GM23338 (cell line): ENCODE measurements at regions not wholly inside any gene's neighbourhood (a gene's known extent, or its start where the extent isn't known, plus 50 kb on each side); places are given as distances from the start of the nearest gene placed in this dataset.
A peak's percentile ranks its signal among the peaks of the same experiment; 100 is the strongest.

Experiments
- ATAC-seq: fragments of 200-7000 bp; cut with Tn5 transposase; 3 replicates; pipeline ENCODE4 v1.9.1; 2020
- DNase-seq: peaks from one replicate; pipeline ENCODE4 v3.0.0-alpha.2; 2015; ENCODE audit warnings: low spot score
- H2AFZ ChIP-seq: fragments of 200-600 bp; sonication (generic); 2 replicates; pipeline ENCODE4 v1.8.0; 2016; ENCODE audit warnings: antibody characterized with exemption, mild to moderate bottlenecking, moderate library complexity
- H3F3A ChIP-seq: fragments of 200-600 bp; sonication (generic); replicated peaks from 2 replicates; pipeline ENCODE4 v1.8.0; 2017; ENCODE audit warnings: antibody characterized with exemption, mixed run types, low read depth
- H3K27ac ChIP-seq: fragments of 200-600 bp; sonication (generic); 2 replicates; pipeline ENCODE4 v1.6.1; 2016; ENCODE audit warnings: low read depth
- H3K27me3 ChIP-seq: fragments of 200-600 bp; sonication (generic); 2 replicates; pipeline ENCODE4 v1.8.0; 2016; ENCODE audit warnings: mild to moderate bottlenecking, mixed run types, moderate library complexity; ENCODE audit not compliant: insufficient read depth
- H3K36me3 ChIP-seq: fragments of 200-600 bp; sonication (generic); 2 replicates; pipeline ENCODE4 v1.8.0; 2016; ENCODE audit warnings: mild to moderate bottlenecking; ENCODE audit not compliant: insufficient read depth
- H3K4me1 ChIP-seq: fragments of 200-600 bp; sonication (generic); 2 replicates; pipeline ENCODE4 v1.8.0; 2016; ENCODE audit warnings: mild to moderate bottlenecking, moderate library complexity; ENCODE audit not compliant: insufficient read depth
- H3K4me2 ChIP-seq: fragments of 200-600 bp; sonication (generic); 2 replicates; pipeline ENCODE4 v1.7.1; 2017; ENCODE audit warnings: mixed run types
- H3K4me3 ChIP-seq: fragments of 200-600 bp; sonication (generic); 2 replicates; pipeline ENCODE4 v1.6.1; 2016; ENCODE audit warnings: mixed run types
- H3K79me2 ChIP-seq: fragments of 200-600 bp; sonication (generic); replicated peaks from 2 replicates; pipeline ENCODE4 v1.8.0; 2017; ENCODE audit warnings: mild to moderate bottlenecking; ENCODE audit not compliant: insufficient read depth
- H3K9me2 ChIP-seq: fragments of 200-600 bp; sonication (generic); 2 replicates; pipeline ENCODE4 v1.8.0; 2017; ENCODE audit not compliant: insufficient read depth
- H4K20me1 ChIP-seq: fragments of 200-600 bp; sonication (generic); replicated peaks from 2 replicates; pipeline ENCODE4 v1.8.0; 2017; ENCODE audit warnings: mild to moderate bottlenecking; ENCODE audit not compliant: insufficient read depth
- H3K27ac Mint-ChIP-seq: 2 replicates; pipeline ENCODE4 v1.8.0; 2020; ENCODE audit warnings: inconsistent platforms, mild to moderate bottlenecking, moderate library complexity, mixed read lengths
- H3K27me3 Mint-ChIP-seq: 3 replicates; pipeline ENCODE4 v1.8.0; 2022; ENCODE audit warnings: low read depth, mild to moderate bottlenecking, moderate library complexity, mixed read lengths, inconsistent platforms; ENCODE audit not compliant: insufficient read depth, poor library complexity
- H3K36me3 Mint-ChIP-seq: 3 replicates; pipeline ENCODE4 v1.8.0; 2021; ENCODE audit warnings: low read depth, mild to moderate bottlenecking, inconsistent platforms, moderate library complexity, mixed read lengths
- H3K4me1 Mint-ChIP-seq: 3 replicates; pipeline ENCODE4 v1.8.0; 2020; ENCODE audit warnings: mild to moderate bottlenecking, inconsistent platforms, mixed read lengths
- H3K4me3 Mint-ChIP-seq: 3 replicates; pipeline ENCODE4 v1.8.0; 2021; ENCODE audit warnings: moderate library complexity, mild to moderate bottlenecking, inconsistent platforms, mixed read lengths
- H3K9me3 Mint-ChIP-seq: 3 replicates; pipeline ENCODE4 v1.8.0; 2020; ENCODE audit warnings: moderate library complexity, mild to moderate bottlenecking, inconsistent platforms, mixed read lengths
- NANOG ChIP-seq: IDR thresholded peaks from 2 replicates; pipeline ENCODE4 v1.6.1; 2016; ENCODE audit warnings: antibody characterized with exemption, borderline replicate concordance
- STAT1 ChIP-seq: IDR thresholded peaks from one replicate; pipeline ENCODE4 v1.6.1; 2016; ENCODE audit warnings: antibody characterized with exemption; ENCODE audit not compliant: unreplicated experiment
- ZNF331 ChIP-seq: fragments of 250-450 bp; sonication (Bioruptor Pico); IDR thresholded peaks from 2 replicates; pipeline ENCODE4 v1.5.0; 2020; ENCODE audit warnings: low read depth, mild to moderate bottlenecking, moderate library complexity
- TF ChIP-seq, protein P1 (sequence below): fragments of 250-450 bp; sonication (Bioruptor Pico); IDR thresholded peaks from 2 replicates; pipeline ENCODE4 v1.5.0; 2020; ENCODE audit warnings: mild to moderate bottlenecking, moderate library complexity

DNA sequence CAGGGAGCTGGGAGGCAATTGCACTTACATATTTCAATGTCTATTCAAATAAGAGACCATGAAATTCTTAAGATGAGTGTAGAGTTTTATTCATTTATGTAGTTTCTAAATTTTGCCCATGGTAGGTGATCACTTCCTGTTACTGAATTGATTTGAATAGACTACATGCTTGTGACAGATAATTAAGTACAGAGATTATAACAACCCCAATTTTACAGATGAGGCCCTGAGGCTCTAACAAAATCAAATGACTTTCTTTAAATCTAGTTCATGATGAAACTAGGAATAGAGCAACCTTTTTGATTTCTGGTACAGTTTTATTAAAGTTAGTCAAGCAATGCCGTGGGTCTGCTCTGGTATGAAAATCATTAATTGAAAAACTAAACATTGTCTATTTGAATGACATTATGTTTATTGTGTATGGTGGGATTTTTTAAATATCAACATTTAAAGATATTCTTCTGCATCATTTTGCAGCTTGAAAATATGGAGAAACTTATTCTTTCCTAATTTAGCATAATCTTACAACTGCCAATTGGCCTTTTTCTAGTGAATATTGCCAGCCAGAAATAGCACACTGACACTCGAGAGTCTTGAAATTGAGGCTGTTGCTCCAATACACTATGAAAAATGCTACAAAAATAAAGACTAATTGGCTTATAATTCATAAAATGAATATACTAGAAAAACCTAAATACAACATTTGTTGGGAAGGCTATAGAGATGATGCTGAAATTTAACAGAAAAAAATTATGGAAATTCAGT is 308.9 kb downstream of the SLC6A15 start (continued):
- TF ChIP-seq, protein P1, sequence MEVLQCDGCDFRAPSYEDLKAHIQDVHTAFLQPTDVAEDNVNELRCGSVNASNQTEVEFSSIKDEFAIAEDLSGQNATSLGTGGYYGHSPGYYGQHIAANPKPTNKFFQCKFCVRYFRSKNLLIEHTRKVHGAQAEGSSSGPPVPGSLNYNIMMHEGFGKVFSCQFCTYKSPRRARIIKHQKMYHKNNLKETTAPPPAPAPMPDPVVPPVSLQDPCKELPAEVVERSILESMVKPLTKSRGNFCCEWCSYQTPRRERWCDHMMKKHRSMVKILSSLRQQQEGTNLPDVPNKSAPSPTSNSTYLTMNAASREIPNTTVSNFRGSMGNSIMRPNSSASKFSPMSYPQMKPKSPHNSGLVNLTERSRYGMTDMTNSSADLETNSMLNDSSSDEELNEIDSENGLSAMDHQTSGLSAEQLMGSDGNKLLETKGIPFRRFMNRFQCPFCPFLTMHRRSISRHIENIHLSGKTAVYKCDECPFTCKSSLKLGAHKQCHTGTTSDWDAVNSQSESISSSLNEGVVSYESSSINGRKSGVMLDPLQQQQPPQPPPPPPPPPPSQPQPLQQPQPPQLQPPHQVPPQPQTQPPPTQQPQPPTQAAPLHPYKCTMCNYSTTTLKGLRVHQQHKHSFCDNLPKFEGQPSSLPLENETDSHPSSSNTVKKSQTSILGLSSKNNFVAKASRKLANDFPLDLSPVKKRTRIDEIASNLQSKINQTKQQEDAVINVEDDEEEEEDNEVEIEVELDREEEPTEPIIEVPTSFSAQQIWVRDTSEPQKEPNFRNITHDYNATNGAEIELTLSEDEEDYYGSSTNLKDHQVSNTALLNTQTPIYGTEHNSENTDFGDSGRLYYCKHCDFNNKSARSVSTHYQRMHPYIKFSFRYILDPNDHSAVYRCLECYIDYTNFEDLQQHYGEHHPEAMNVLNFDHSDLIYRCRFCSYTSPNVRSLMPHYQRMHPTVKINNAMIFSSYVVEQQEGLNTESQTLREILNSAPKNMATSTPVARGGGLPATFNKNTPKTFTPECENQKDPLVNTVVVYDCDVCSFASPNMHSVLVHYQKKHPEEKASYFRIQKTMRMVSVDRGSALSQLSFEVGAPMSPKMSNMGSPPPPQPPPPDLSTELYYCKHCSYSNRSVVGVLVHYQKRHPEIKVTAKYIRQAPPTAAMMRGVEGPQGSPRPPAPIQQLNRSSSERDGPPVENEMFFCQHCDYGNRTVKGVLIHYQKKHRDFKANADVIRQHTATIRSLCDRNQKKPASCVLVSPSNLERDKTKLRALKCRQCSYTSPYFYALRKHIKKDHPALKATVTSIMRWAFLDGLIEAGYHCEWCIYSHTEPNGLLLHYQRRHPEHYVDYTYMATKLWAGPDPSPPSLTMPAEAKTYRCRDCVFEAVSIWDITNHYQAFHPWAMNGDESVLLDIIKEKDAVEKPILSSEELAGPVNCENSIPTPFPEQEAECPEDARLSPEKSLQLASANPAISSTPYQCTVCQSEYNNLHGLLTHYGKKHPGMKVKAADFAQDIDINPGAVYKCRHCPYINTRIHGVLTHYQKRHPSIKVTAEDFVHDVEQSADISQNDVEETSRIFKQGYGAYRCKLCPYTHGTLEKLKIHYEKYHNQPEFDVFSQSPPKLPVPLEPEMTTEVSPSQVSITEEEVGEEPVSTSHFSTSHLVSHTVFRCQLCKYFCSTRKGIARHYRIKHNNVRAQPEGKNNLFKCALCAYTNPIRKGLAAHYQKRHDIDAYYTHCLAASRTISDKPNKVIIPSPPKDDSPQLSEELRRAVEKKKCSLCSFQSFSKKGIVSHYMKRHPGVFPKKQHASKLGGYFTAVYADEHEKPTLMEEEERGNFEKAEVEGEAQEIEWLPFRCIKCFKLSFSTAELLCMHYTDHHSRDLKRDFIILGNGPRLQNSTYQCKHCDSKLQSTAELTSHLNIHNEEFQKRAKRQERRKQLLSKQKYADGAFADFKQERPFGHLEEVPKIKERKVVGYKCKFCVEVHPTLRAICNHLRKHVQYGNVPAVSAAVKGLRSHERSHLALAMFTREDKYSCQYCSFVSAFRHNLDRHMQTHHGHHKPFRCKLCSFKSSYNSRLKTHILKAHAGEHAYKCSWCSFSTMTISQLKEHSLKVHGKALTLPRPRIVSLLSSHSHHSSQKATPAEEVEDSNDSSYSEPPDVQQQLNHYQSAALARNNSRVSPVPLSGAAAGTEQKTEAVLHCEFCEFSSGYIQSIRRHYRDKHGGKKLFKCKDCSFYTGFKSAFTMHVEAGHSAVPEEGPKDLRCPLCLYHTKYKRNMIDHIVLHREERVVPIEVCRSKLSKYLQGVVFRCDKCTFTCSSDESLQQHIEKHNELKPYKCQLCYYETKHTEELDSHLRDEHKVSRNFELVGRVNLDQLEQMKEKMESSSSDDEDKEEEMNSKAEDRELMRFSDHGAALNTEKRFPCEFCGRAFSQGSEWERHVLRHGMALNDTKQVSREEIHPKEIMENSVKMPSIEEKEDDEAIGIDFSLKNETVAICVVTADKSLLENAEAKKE (CRISPR knock-in tag) = no peak
- TF ChIP-seq STAT1 (no peak), ZNF331 (CRISPR knock-in tag) (no peak)

DNA sequence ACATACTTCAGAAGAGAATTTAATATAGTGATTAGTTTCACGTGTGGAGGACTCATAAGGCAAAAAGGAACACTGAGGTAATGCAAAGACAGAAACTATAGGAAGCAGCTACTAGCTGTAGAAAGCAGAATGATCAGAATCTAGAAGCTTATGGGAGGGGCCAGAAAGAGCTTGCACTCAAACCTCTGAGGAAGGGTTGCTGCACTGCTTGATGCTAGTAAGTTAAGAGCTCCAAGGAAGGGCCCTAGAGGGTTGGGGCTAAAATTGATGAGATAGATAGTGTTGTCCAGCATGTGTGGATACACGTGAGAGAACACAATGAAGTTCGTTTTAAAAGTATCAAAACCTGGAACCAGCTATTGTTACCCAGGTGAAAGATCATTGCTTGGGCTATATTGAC is 311.1 kb downstream of the SLC6A15 start:
- H3K4me3 ChIP-seq = no peak overlapping the region
- no peak overlapping the region for H3K4me3 Mint-ChIP-seq
- no peaks in the 10 kb centered on the region for H3K27me3 Mint-ChIP-seq
- no peak overlapping the region for H3K27ac ChIP-seq
- no peaks in the 10 kb centered on the region for H3K36me3 ChIP-seq
- ATAC-seq (peak; percentile 74), DNase-seq (peak; percentile 45)
- H2AFZ ChIP-seq = peak overlapping the region; percentile 74; the same call in 1 of the 2 replicates
- peaks cover 29% of the 10 kb centered on the region for H3K4me1 Mint-ChIP-seq
- H3F3A ChIP-seq = no peaks in the 10 kb centered on the region
- peak overlapping the region; percentile 4; the same call in 1 of the 2 replicates for H3K27ac Mint-ChIP-seq
- H3K9me2 ChIP-seq = no peaks in the 10 kb centered on the region
- TF ChIP-seq STAT1 (no peak), NANOG (no peak)
- no peak overlapping the region; the same call in 1 of the 2 replicates for H3K4me2 ChIP-seq
- H3K79me2 ChIP-seq = no peaks in the 10 kb centered on the region
- no peaks in the 10 kb centered on the region for H3K27me3 ChIP-seq
- H4K20me1 ChIP-seq = no peaks in the 10 kb centered on the region
- no peaks in the 10 kb centered on the region for H3K36me3 Mint-ChIP-seq
- peaks cover 23% of the 10 kb centered on the region for H3K4me1 ChIP-seq
- H3K9me3 Mint-ChIP-seq = no peaks in the 10 kb centered on the region
